Ovary (tissue), 3 donors: ENCODE measurements at regions not wholly inside any gene's neighbourhood (a gene's known extent, or its start where the extent isn't known, plus 50 kb on each side); places are given as distances from the start of the nearest gene placed in this dataset.

Experiments used
- CTCF ChIP-seq, 3 donors: fragments of 450-650 bp in 2 of 3; fragments of 200-600 bp in 1 of 3; IDR thresholded peaks; one replicate each; pipeline versions ENCODE4 v1.5.1 to v1.8.0; 2016 to 2022; ENCODE audit warnings: antibody characterized with exemption in 3 of 3, mild to moderate bottlenecking in 1 of 3
- EP300 ChIP-seq: sonication (generic); formaldehyde crosslinking; IDR thresholded peaks from one replicate; pipeline ENCODE4 v1.6.1; 2017; ENCODE audit warnings: antibody characterized with exemption
- POLR2A ChIP-seq: fragments of 450-650 bp; IDR thresholded peaks from one replicate; pipeline ENCODE4 v1.6.1; 2017; ENCODE audit warnings: antibody characterized with exemption, mild to moderate bottlenecking, moderate library complexity
- donor health status: DM: no; HTN: no; CAD: no.

GRCh38 chr5:166618526-166618925, 1672.9 kb upstream of the WWC1 start:
- TF ChIP-seq CTCF (IDR thresholded peaks at IDR 0.05): no peak
- TF ChIP-seq POLR2A: no peak
- no peak for TF ChIP-seq EP300
